GM21723 (cell line): ENCODE measurements at regions not wholly inside any gene's neighbourhood (a gene's known extent, or its start where the extent isn't known, plus 50 kb on each side); places are given as distances from the start of the nearest gene placed in this dataset.
A peak's percentile ranks its signal among the peaks of the same experiment; 100 is the strongest.
"Not testable (repeated sequence)": the region's sequence is repeated elsewhere in the genome, so short reads cannot be mapped to it uniquely, and the experiment has no call there.

Source experiments
- ATAC-seq: cut with Tn5 transposase; IDR thresholded peaks from one replicate; pipeline ENCODE4 v1.9.1; 2021; ENCODE audit warnings: mild to moderate bottlenecking, moderate library complexity; ENCODE audit not compliant: unreplicated experiment

DNA sequence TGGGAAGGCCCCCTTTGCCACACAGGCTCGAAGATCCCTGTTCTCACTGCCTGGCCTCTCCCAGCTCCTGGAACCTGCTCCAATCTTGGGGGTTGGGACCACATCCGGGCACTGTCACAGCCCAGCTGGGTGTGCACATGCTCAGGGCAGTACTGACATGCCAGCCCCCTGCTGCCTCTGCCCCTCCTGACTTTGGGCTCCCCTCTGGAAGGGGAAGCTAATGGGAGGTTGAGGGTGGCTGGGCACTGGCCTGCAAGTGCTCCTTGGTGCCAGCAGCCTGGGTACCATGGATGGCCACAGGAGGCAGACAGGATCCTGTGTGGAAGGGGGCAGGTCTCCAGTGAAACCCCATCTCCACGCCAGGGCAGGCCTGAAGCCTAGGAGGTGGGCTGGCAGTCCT lies 126.1 kb upstream of the NOL4 start:
- no peak for ATAC-seq

DNA sequence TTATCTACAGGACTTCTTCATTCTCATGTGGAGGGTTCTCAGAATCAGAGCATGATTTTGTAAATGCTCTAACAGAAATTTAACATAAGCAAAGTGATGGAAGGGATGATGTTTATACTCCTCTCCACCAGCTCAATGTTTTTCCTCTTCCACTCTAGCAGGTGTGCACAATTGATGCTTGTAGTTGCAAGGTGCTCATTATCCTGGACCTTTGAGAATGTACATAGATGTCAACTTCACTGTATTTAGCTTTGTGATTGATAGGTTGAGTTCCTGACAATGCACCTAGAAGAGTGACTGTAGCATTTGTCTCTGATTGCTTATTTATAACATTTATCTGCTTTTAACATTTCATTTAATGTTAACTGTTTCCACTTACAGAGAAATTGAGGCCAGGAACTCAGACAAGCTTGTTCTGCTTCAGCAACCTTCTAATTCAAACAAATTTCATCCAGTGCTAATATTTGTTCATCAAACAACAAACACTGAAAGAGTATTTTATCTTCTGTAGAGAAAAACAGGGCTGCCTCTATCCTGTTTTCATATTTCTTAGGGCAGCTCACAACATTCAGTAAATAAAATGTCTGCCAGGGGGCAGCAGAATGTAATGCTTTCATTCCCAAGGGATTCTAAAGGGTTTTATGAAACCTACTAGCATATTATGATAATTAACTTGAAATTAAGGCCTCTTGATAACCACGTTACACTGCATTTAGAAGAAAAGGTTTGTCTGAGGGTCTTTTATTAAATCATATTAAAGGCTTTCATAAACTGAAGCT lies 127.9 kb upstream of the NOL4 start:
- ATAC-seq: no peak

DNA sequence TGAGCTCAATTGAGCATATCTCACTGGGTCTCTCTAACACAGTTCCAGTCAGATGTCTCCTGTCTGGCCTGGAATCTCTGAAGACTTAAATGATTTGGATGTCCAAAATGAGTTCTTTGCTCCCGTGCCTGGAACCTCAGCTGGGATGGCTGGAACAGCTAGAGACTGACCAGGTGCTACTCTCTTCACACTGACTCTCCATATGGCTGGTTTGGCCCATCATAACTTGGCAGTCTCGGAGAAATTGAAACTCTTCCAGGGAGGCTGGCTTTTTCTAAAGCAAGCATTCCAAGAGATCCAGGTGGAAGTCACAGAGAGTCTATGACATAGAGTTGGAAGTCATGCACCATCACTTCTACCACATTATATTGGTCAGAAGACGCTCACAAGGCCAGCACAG lies 129.6 kb upstream of the NOL4 start:
- ATAC-seq: no peak

DNA sequence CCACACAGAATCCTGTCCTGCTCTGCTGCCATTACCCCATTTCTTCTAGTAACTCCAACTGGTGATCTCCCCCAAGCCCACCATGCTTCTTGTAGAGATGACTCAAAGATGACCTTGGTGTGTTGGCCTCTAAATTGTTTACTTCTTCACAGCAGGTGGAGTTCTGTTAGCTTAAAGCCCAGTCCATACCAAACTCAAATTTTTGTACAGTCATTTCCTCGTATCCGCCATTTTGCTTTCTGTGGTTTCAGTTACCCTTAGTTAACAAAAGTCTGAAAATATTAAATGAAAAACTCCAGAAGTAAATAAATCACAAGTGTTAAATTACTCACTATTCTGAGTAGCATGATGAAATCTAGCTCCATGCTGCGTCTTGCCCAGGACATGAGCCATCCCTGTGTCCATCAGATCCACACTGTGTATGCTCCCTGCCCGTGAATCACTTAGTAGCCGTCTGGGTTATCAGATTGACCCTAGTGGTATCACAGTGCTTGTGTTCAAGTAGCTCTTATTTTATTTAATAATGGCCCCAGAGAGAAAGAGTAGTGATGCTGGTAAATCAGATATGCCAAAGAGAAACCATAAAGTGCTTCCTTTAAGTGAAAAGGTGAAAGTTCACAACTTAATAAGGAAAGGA lies 133.3 kb upstream of the NOL4 start:
- ATAC-seq: no peak

DNA sequence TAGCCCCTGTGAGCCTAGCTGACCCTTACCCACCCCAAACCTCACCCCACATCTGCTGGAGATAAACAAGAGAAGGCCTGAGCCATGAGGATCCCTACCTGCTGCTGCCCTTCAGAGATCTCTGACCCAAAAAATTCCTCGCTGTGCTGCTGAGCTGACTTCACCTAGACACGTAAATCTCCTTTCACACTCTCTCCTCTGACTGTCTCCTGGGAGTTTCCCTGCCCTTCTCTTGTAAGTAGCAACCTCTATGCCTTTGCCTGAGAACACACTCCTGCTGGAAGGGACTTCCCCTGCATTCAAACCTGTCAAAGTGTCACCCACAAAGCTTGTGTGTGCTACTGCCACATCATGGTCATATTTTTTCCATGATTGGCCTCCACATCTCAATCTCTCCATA lies 134.2 kb upstream of the NOL4 start:
- ATAC-seq: peak; percentile 76

DNA sequence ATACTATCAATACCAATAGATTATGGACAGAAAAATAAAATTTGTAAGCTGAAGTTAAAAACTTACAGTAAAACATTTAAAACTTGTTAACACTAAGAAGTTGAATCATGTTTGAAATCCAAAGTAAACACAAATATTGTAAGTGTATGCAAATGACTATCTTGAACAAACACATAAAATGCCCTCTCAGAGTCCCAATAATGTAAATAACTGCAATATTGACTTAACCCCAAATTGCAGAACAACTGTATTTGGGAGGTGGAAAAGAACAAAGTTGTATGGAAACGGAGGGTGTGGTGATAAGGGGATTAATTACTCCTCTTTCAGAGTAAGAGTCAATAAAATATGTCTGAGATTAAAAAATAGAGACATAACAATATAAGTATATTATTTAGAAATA lies 140.0 kb upstream of the NOL4 start:
- ATAC-seq: no peak

DNA sequence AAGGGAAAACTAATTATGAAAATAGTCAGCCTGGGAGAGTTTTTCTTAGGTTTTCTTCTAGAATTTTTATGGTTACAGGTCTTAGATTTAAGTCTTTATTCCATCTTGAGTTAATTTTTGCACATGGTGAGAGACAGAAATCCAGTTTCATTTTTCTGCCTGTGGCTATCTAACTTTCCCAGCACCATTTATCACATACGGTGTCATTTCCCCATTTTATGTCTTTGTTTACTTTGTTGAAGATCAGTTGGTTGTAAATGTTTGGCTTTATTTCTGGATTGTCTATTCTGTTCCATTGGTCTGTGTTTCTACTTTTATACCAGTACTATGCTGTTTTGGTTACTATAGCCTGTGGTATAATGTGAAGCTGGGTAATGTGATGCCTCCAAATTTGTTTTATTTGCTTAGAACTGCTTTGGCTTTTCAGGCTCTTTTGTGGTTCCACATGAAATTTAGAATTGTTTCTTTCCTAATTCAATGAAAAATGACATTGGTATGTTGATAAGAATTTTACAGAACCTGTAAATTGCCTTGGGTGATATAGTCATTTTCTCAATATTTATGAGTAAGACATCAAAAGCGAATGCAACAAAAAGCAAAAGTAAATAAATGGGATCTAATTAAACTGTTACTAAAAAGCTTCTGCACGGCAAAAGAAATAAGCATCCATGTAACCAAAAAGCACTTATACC lies 146.1 kb upstream of the NOL4 start:
- ATAC-seq: no peak

DNA sequence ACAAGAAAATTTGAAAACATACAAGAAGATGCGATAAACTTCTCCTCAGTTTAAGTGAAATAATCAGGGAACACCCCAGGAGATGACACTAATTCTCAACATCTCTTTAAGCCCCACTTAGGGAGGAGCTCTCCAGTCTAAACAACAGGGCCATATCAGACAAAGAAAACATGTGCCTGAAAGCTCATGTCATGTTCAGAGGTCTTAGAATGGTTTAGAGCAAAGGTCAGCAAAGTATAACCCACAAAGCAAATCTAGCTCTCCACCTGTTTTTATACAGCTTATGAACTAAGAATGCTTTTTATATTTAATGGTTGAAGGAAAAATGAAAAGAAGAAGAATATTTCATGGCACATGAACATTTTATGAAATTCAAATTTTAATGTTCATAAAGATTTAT lies 155.6 kb upstream of the NOL4 start:
- ATAC-seq: no peak

DNA sequence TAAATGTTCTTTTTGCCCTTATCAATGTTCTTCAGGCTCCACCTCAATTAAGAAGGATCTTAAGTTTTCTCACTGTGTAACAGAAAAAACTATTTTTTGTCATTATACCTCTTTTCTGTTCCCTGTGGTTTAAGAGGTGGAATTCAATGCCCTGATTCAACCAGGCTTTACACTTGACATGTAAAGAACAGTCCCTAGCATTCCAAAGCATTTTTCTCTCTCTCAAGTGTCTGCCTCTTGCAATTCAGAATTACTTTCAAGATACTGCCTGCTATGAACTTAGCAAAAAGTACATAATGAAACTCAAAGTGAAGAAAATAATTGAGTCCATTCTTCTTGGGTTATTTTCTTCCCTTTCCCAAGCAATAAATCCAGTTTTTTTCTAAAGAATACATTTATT lies 160.6 kb upstream of the NOL4 start:
- no peak for ATAC-seq

DNA sequence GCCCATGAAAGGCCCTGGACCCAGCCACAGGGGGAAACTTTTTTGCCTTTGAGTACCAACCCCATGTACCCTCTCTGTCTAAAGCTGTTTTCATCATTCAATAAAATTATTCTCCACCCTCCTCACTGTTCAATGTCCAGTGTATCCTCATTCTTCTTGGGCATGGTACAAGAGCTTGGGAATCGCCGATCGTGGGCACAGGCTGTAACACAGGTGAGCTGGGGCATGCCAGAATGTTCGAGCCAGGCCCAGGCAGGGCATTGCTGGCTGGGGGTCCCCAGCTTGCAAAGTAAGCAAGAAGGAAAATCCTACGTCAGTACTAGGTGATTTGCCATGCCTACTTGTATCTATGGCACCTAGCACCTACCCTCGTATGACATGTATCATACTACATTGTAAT lies 162.1 kb upstream of the NOL4 start:
- no peak for ATAC-seq

DNA sequence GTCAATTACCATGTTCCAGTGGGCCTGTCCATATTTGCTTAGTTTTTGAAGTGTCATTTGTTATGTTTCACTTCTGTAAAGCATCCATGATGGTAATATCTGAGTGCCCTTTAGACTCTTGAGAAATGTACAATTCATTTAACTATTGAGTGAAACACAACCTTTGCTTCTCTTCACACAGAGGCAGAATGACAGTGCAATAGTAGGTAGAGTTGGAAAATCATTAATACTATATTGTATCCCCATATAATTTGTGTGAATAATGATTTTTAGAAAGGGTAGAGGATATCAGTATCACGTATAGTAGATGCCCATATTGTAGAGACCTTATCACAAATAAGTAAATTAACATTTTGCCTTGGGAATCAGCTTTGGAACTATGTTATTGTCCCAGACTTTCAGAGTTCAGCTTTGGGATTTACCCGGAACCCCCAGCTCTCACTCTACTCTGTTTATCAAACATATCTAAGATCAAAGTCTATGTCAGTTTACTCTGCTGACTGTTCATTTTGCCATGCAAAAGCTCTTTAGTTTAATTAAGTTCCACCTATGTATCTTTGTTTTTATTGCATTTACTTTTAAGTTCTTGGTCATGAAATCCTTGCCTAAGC lies 172.7 kb upstream of the NOL4 start:
- ATAC-seq: no peak

DNA sequence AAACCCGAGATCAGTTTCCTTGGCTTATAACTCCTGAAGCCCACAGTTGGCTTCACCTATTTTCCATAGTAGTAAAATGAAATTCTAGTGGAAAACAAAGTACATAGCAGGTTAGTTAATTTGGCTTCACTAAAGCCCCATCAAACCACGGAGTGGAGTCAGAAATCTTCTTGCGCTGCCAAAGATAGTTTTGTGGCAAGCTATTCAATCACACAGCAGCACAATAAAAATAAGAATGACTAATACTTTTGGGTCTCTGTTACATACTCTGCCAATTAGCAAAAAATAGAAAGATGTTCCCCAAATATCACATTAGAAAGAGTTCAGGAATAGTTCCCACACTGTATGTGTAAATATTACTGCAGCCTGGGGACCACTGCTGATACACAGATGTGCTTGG lies 175.2 kb upstream of the NOL4 start:
- no peak for ATAC-seq

DNA sequence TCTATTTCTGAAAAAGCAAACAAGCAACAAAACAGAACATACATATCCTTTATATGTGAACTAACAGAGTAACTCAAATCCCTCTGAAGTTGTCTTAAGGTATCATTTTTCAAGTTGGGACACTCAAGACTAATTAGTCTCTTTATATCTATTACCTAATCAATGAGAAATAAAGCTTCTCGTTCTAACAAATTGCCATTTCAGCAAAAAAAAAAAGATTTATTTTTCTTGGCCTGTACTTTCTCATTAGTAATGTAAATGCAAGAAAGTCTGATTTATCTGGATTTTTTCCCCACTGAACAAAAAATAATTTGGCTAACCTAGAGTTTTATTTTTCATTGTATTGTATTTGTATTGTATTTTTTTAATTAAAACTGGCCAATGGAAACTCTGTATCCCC lies 176.1 kb upstream of the NOL4 start:
- no peak for ATAC-seq

DNA sequence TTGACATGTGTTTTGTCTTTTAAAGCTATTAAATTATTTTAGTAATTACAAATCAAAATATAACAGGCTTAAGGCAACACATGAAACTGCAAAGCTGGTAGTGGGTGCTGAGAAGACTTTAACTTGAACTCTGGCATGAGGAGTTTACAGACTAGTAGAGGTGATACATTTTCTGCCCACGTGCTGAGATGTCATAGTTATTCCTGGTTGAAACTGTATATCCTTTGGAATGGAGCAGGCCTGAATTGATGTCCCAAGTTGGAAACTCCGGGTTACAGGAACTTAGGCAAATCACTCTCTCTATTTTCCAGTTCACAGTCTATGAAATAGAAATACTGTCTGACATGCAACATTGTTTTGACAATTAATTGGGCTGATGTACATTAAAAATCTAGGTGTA lies 177.1 kb upstream of the NOL4 start:
- ATAC-seq: no peak

DNA sequence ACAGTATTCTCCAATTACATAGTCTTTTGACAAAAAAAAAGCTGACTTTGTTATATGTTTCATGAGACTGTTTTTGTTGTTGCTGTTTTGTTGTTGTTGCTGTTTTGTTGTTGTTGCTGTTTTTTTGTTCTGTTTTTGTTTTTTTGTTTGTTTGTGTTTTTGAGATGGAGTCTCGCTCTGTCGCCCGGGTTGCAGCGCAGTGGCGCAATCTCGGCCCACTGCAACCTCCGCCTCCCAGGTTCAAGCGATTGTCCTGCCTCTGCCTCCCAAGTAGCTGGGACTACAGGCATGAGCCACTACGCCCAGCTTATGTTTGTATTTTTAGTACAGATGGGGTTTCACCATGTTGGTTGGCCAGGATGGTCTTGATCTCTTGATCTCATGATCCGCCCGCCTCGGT lies 182.8 kb upstream of the NOL4 start:
- ATAC-seq: not testable (repeated sequence)

DNA sequence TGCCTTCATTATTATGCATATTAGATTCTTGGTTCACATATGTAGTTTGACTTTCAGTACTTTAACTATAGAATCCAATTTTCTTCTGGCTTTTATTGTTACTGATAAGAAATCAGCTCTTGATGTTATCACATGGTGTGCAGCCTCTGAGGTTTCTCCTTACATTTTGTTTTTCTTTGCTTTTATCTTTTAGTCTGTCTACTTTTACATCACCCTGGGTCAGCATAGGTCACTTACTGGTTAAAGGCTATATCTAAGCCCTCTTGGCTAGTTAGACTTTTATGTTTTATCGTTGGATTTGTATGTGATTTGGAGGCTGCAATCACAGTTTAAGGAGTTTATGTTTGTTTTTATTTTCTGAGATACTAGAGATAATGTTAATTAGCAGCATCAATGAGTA lies 187.2 kb upstream of the NOL4 start:
- no peak for ATAC-seq

DNA sequence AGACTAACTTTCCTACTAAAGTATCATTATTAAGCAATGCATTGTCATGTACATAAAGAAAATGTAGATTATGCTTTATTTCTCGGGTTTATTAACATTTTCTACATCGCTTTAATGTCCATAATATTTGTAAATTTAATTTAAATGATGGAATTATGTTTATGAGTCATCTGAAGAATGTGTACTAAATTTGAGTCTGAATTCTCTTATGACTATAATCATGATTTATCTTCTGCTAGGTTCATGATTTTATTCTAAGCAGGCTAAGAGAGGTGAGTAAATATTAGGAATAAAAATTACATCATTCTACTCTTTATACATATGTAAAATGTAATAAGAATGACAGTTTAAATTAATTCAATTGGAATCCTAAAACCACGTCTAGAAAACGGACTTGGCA lies 206.3 kb upstream of the NOL4 start:
- ATAC-seq: no peak

DNA sequence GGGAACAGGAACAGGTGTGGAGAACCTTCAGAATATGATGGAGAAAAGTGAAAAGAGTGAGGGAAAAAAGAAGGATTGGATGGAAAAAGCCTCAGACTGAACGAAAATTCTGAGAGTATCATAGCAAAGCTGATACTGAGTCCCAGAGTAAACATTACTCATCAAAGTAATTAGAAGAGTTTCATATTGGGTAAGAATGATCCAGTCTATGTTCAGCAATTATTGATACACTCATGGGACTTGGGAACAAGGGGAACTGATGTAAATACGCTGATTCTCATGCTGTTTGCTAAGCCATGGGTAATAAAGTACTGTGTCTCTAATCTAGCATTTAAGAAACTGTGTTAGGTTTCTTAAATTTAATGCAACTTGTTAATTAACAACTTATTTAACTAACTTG lies 219.9 kb upstream of the NOL4 start:
- ATAC-seq: no peak

DNA sequence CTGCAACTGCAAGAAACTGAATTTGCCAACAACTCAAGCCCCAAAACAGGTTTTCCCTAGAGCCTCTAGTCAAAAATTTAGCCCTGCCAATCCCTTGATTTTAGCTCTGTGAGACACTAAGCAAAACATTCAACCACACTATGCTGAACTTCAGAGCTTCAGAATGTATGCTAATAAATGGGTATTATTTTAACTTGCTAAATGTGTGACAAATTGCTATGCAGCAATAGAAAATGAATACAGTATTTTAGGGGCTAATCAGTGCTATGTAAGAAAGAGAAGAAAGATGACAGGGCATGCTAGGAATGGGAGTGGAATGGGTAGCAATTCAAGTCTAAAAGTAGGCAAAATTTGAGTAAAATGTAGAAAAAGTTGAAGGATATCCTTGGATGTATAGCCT lies 223.9 kb upstream of the NOL4 start:
- no peak for ATAC-seq

DNA sequence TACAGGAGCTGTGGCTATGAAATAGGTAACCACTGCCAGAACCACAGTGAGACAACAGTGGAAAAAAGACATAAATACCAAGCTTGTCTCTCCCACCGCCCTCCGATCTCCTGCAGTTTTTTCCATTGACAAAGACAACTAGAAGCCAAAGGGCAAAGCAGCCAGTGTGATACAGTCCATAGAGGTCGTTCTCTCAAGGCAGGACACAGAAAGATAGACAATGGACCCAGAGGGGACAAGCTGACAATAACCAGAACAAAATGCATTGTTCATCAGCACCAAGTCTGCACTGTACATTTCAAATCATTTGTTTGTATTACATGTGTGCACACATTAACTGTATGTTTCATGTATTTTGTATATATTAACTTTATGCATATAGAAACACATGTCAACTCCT lies 233.0 kb upstream of the NOL4 start:
- ATAC-seq: no peak

DNA sequence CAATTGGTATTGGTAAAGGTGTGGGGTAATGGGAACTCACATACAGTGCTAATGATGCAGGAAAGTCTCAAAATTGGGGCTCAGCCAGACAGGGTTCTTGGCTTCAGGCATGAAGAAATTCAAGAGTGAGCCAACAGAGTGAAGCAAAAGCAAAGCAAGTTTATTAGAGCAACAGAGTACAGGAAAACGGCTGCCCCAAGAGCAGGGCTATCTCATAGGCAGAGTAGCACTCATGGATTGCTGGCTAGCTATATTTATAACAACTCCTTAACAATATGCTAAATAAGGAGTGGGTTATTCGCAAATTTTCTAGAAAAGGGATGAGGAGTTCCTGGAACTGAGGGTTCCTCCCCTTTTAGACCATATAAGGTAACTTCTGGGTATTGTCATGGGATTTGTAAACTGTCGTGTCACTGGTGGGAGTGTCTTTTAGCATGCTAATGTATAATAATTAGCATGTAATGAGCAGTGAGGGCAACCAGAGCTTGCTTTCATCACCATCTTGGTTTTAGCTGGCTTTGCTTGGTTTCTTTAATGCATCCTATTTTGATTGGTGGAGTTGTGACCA lies 233.8 kb upstream of the NOL4 start:
- ATAC-seq: no peak

DNA sequence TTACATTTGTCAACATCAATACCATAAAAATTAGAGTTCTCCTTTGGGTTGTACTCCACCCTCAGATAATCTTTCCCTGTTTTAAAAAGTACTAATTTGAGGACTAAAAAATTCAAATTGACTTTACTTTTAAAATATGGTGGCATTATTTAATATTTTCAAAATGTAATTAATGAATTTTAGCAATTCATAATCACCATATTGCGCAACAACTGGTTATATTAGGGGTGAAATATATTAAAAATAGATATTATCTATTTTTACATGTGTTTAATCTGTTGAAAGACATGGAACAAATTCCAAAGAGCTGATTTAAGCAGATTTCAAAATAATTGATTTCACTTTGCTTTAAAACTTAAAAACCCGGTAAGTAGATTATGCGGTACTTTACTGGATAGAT lies 236.6 kb upstream of the NOL4 start:
- no peak for ATAC-seq
